ENCODE measurements at regions not wholly inside any gene's neighbourhood (a gene's known extent, or its start where the extent isn't known, plus 50 kb on each side); places are given as distances from the start of the nearest gene placed in this dataset.

DNA sequence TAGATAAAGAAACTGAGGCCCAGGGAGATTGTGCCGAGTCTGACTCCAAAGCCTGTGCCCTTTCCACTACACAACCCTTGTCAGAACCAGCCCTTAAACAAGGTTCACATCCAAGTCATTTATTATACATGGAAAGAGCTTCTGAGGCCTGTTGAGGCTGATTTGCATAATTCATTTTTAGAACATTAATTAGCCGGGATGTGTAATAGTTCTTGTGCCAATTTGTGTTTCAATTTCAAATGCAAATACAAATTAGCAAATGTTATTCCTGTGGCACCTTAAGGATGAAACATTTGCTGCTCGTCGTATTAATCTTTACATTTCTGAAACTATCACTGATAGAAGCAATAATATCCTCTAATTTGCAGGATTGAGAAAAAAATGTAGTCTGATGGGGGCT lies 174.9 kb downstream of the MYCN start:
- TF ChIP-seq POLR2AphosphoS5 (IDR thresholded peaks at IDR 0.05): no peak
- TF ChIP-seq, protein P1, sequence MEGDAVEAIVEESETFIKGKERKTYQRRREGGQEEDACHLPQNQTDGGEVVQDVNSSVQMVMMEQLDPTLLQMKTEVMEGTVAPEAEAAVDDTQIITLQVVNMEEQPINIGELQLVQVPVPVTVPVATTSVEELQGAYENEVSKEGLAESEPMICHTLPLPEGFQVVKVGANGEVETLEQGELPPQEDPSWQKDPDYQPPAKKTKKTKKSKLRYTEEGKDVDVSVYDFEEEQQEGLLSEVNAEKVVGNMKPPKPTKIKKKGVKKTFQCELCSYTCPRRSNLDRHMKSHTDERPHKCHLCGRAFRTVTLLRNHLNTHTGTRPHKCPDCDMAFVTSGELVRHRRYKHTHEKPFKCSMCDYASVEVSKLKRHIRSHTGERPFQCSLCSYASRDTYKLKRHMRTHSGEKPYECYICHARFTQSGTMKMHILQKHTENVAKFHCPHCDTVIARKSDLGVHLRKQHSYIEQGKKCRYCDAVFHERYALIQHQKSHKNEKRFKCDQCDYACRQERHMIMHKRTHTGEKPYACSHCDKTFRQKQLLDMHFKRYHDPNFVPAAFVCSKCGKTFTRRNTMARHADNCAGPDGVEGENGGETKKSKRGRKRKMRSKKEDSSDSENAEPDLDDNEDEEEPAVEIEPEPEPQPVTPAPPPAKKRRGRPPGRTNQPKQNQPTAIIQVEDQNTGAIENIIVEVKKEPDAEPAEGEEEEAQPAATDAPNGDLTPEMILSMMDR (IDR thresholded peaks at IDR 0.05): no peak
- TF ChIP-seq EP300 (IDR thresholded peaks at IDR 0.05): no peak
- no peak for TF ChIP-seq POLR2A (IDR thresholded peaks at IDR 0.05)
- 87 to 97% methylated on average over 3 to 4 of the region's 4 CpGs for whole genome bisulfite sequencing, 2 donors (ENCODE audit: low coverage in 1 of 2)
- Histone ChIP-seq H3K4me3 (no peak overlapping the region), H3K4me1 (no peaks in the 10 kb centered on the region), H3K9me3 (no peaks in the 10 kb centered on the region), H3K27me3 (no peaks in the 10 kb centered on the region), H3K27ac (no peak overlapping the region), H3K36me3 (no peaks in the 10 kb centered on the region)
- no peak for ATAC-seq

DNA sequence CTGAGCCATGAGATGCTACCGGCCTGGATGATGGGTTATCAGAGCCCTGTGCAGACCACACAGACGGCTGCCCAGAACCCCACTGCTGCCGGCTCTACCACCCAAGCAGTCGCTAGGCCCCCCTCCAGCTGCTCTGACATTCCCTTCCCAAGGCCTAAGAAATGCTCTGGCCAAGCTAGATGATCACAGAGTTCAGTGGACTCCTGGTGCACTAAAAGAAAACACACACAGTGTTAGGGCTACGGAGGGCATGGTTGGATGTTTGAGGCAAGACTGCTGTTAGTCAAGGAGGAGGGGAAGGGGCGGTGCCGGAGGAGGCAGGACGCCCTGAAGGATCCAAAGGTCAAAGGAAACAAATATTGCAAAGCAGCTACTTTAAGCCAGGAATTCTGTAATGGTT lies 174.5 kb downstream of the MYCN start:
- H3K27me3 ChIP-seq: no peaks in the 10 kb centered on the region
- H3K36me3 ChIP-seq: no peaks in the 10 kb centered on the region
- H3K9me3 ChIP-seq: no peaks in the 10 kb centered on the region
- no peak overlapping the region for H3K27ac ChIP-seq
- no peak overlapping the region for H3K4me3 ChIP-seq
- TF ChIP-seq, protein P1 (IDR thresholded peaks at IDR 0.05): no peak
- TF ChIP-seq EP300 (IDR thresholded peaks at IDR 0.05): no peak
- no peak for TF ChIP-seq POLR2AphosphoS5 (IDR thresholded peaks at IDR 0.05)
- no peak for TF ChIP-seq POLR2A (IDR thresholded peaks at IDR 0.05)
- ATAC-seq: no peak
- WGBS, 2 donors (ENCODE audit: low coverage in 1 of 2): 61 to 84% methylated on average over 3 of the region's 8 CpGs
- no peaks in the 10 kb centered on the region for H3K4me1 ChIP-seq

DNA sequence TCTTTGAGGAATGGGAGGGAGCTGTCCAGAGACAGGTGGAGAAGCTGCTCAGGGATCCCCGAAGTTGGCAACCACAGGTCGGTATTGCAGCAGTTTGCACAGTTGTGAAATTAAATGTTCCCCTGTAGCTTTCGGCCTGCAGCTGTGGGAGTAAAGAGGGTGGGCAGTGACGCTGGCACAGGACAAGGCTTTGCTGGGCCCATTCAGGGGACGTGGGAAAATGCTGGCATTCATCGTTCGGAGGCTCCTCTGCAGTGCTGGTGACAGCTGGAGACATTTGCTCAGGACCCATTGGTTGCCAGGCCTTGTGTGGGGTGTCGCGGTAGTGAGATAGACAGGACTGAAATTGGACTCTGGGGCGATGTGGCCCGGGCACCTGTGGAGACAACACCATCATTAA lies 173.7 kb downstream of the MYCN start:
- no peak for ATAC-seq
- TF ChIP-seq EP300 (IDR thresholded peaks at IDR 0.05): no peak
- no peak for TF ChIP-seq POLR2AphosphoS5 (IDR thresholded peaks at IDR 0.05)
- TF ChIP-seq POLR2A (IDR thresholded peaks at IDR 0.05): no peak
- TF ChIP-seq, protein P1 (IDR thresholded peaks at IDR 0.05): no peak
- no peaks in the 10 kb centered on the region for H3K36me3 ChIP-seq
- H3K27ac ChIP-seq: no peak overlapping the region
- H3K4me3 ChIP-seq: no peak overlapping the region
- 79 to 90% methylated on average over 4 to 5 of the region's 11 CpGs for WGBS, 2 donors (ENCODE audit: low coverage in 1 of 2)
- no peaks in the 10 kb centered on the region for H3K4me1 ChIP-seq
- H3K9me3 ChIP-seq: no peaks in the 10 kb centered on the region
- no peaks in the 10 kb centered on the region for H3K27me3 ChIP-seq

DNA sequence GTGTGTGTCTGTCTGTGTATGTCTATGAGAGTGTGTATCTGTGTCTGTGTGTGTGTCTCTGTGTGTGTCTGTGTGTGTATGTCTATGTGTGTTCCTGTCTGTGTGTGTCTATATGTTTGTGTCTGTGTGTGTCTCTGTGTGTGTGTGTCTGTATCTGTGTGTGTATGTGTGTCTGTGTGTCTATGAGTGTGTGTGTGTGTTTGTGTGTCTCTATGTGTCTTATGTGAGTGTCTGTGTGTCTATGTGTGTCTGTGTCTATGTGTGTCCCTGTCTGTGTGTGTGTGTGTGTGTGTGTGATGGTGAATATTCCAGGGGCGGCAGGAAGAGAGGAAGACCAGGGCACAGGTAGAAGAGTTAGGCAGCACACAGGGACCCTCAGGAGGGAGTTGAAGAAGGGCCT lies 173.2 kb downstream of the MYCN start:
- Histone ChIP-seq H3K4me1 (no peaks in the 10 kb centered on the region), H3K36me3 (no peaks in the 10 kb centered on the region), H3K9me3 (no peaks in the 10 kb centered on the region), H3K4me3 (no peak overlapping the region), H3K27me3 (no peaks in the 10 kb centered on the region), H3K27ac (no peak overlapping the region)
- ATAC-seq: no peak
- TF ChIP-seq POLR2A (IDR thresholded peaks at IDR 0.05) (no peak), POLR2AphosphoS5 (IDR thresholded peaks at IDR 0.05) (no peak), EP300 (IDR thresholded peaks at IDR 0.05) (no peak)
- TF ChIP-seq, protein P1 (IDR thresholded peaks at IDR 0.05): no peak
- WGBS, 2 donors (ENCODE audit: low coverage in 1 of 2): 75 to 100% methylated on average over 1 of the region's 1 CpG

DNA sequence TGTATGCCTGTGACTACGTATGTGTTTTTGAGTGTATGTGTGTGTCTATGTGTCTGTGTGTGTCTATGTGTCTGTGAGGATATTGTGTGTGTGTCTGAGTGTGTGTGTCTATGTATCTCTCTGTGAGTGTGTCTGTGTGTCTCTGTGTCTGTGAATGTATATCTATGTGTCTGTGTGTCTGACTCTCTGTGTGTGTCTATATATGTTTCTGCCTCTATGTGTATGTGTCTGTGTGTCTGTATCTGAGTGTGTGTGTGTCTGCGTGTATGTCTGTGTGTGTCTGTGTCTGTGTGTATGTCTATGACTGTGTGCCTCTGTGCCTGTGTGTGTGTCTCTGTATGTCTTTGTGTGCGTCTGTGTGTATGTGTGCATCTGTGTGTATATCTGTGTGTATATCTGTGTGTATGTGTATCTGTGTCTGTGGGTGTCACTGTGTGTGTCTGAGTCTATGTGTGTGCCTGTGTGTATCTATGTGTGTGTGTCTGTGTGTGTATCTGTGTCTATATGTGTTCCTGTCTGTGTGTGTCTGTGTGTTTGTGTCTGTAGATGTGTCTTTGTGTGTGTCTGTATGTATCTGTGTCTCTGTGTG lies 172.7 kb downstream of the MYCN start:
- no peak for ATAC-seq
- Histone ChIP-seq H3K27me3 (no peaks in the 10 kb centered on the region), H3K36me3 (no peaks in the 10 kb centered on the region), H3K4me1 (no peaks in the 10 kb centered on the region), H3K9me3 (no peaks in the 10 kb centered on the region), H3K4me3 (no peak overlapping the region), H3K27ac (no peak overlapping the region)
- WGBS, 2 donors (ENCODE audit: low coverage in 1 of 2): 100% methylated on average over 1 of the region's 3 CpGs; no CpG with 5 or more reads in 1 of the 2 donors
- TF ChIP-seq POLR2AphosphoS5 (IDR thresholded peaks at IDR 0.05): no peak
- TF ChIP-seq, protein P1 (IDR thresholded peaks at IDR 0.05): no peak
- TF ChIP-seq POLR2A (IDR thresholded peaks at IDR 0.05): no peak
- no peak for TF ChIP-seq EP300 (IDR thresholded peaks at IDR 0.05)

All from gastroesophageal sphincter (tissue), 4 donors.